ENCODE measurements at regions not wholly inside any gene's neighbourhood (a gene's known extent, or its start where the extent isn't known, plus 50 kb on each side); places are given as distances from the start of the nearest gene placed in this dataset.

DNA sequence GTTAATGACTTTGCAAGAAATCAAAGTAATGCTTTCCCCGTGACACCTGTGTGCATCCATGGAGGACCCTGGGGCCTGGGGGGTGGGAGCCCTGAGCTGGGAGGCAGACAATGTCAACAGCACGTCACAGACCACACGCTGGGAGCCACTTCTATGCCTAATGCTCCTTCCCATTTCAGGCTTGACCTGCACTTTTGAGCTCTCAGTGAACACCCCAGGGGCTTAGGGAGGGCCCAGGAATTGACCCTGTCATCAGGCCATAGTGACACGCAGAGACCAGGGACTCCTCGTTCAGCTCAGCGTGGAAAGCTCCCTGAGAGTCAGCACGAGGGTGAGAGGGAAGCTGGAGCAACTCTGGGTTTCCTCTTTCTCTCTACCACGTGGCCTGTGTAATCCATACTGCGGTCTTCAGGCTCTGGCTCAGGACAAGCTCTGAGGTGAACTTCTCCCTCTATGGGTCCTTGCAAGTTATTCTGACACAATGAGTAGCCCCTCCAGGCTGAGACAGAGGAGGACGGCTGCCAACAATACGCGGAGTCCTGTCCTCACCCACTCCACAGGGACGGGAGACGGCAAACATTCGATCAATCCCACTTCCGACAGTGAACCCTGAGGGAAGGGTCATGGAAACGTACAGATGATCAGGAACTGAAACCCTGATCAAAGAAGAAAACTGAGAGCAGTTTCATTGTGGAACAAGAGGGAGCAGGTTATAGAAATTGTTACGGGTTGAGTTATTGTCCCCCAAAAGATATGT is 130.8 kb upstream of the IRX4 start:
- in situ Hi-C loops (cut with HindIII; ENCODE audit: low sequenced_read_pairs) = no loop called here

DNA sequence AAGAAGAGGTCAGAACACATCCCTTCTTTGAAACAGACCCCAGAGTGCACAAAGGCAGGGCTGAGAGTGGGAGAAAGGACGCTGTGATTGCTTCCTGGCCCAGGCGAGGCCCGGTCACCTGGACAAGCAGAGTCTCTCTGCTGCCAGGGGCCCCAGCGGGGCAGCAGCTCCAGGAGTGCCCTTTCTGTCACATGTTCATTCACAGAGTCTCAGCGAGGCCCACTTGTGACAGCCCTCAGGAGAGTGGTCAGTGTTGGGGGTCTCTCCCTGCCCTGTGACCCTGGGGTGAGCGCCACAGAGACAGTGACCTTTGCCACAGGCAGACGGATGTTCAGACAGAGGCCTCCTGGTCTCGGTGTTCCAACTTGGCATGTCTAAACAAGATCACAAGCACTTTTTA is 130.2 kb upstream of the IRX4 start:
- in situ Hi-C loops (cut with HindIII; ENCODE audit: low sequenced_read_pairs) = no loop called here

DNA sequence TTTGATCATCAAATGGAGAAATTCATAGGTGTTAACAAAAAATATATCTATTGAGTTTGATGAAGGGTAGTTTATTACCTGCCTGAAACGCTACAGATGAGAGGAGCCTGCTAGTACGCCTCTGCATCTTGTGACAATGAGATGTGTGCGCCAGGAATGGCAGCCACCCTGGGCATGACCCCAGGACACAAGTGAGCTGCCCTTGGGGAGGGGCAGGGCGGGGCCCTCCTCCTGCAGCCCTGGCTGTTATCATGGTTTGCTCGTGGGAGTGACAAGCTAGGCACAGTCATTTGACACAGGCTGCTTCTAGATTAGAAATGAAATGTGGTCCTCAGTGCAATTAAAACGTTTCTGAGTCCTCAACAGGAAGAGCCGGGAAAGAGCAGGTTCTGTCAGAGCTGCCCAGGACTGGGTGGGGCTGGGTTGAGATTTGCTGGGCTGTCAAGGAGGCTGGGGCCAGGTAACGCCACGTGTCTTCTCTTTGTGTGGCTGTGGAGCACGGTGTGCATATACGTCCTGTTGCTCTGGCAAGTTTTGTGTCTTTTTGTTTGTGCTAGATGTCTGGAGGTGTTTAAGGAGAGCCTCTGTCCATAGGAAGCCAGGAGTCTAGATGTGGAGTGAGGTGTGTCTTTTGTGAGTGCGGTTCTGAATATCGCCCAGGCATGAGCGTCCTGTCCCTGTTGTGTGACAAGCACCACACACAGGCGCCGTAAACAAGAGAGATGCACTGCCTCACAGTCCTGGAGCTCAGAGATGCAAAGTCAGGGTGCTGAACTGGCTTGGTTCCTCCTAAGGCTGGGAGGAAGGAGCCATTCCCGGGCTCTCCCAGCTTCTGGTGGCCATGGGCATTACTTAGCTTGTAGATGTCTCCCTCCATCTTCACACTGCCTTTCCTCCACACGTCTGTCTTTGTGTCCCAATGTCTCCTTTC is 129.0 kb upstream of the IRX4 start:
- in situ Hi-C loops (cut with HindIII; ENCODE audit: low sequenced_read_pairs) = no loop called here

DNA sequence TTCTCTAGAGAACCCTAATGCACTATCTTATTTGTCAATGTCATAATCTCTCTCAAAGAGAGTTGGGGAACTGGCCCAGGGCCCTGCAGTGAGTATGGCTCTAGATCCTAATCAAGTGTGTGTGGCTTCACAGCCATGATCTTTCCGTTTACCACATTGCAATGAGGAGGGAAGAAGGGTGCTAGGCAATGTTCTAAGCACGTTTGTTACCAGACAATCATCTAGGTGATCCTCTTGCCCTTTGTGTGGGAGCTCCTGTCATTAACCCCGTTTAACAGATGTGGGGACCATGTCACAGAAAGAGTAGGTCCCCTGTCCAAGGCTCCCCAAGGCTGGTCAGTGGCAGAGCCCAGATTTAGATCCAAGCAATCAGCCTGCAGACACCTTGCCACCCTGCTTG is 128.2 kb upstream of the IRX4 start:
- in situ Hi-C loops (cut with HindIII; ENCODE audit: low sequenced_read_pairs) = no loop called here

DNA sequence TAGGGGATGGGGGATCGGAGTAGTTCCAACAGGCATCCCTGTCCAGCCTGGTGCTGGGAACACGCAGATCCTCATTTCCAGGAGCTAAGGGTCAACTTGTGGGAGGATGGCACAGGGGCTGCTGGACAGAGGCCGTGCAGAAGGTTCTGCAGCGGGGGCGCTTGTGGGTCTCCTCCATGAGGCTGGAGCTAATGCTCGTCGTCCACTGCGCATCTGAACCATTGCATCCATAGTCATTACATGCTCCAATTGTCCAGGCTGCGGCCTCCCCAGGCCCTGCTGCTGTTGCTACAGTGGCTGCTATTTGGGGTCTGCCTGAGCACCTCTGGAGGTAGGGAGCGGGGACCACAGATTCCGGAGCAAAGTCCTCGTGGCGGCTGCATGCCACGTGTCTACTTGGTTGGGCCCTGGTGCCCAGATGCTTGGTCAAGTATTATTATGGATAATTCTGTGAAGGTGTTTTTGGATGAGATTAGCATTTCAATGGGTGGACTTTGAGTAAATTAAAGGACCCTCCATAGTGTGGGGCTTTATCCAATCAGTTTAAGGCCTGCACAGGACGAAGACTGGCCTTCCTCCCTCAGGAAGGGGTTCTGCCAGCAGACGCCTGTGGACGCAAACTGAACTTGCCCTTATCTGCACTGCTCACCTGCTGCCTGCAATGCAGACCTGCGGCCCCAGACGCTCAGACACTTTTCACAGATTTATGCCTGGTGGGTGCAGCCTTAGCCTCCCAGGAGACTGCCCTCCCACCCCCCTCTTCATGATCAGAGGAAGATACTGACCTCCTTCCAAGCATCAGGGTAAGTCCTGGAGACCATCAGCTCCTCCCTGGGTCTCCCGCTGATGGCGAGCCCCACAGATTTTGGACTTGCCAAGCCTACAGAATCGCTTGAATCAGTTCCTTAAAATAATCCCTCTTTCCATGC is 127.5 kb upstream of the IRX4 start:
- in situ Hi-C loops (cut with HindIII; ENCODE audit: low sequenced_read_pairs) = no loop called here

DNA sequence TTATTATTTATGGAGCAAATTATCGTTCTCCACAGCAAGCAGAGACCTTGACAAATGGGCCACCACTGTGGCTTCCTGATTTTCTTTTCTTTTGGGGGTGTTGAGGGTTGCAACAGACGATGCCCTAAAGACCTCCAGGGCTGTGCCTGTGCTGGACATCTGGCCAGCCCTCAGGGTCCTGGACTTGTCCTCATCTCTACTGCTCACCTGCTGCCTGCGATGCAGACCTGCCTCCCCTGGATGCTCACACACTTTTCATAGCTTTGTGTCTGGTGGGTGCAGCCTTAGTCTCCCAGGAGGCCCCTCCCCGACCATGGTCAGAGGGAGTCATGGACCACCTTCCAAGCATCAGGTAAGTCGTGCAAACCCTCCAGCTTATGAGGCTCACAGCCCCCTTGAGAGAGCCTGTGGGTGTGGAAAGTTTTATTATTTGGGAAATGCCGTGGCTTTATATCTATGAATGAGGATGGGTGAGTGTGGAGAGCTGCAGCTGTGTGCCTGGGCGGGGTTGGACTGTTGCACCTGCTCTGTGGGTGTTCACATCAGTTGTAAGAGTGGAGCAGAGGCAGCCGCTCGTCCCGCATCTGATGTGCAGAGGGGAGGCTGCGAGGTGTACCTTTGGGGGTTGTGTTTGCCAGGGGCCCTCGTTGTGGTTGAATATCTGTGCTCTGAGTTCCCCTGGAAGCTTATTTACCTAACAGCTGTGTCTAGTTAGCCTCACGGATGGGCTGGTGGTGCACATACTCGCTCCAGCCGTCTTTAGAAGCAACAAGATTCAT is 126.3 kb upstream of the IRX4 start:
- in situ Hi-C loops (cut with HindIII; ENCODE audit: low sequenced_read_pairs) = no loop called here

DNA sequence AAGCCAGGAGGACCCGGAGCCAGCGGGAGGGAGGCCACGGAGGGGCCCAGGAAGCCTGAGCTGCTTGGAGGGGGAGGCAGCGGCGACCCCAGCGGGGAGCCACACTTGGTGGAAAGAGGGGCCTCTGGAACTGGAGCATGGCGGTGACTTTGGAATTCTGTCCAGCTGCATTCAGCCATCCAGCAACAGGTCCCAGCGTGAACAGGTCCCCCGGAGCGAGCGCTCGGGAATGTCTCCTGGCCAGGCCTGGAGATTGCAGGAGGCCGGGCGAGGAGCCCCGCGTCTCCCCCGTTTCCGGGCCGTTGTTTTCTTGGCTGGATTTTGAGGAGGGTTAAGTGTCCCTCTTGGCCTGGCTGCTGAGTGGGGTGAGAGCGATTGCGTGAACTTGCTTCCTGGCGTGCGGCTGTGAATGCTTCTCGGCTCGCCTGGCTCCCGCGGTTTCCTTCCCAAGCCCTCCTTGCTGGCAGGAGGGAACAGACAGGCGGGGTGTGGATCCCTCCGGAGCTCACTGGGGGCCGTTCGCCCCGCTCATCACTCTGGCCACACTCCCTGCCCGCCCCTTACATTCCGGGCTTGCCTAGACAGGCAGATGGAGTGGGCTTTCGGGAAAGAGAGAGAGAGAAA is 125.3 kb upstream of the IRX4 start:
- in situ Hi-C loops (cut with HindIII; ENCODE audit: low sequenced_read_pairs) = no loop called here

DNA sequence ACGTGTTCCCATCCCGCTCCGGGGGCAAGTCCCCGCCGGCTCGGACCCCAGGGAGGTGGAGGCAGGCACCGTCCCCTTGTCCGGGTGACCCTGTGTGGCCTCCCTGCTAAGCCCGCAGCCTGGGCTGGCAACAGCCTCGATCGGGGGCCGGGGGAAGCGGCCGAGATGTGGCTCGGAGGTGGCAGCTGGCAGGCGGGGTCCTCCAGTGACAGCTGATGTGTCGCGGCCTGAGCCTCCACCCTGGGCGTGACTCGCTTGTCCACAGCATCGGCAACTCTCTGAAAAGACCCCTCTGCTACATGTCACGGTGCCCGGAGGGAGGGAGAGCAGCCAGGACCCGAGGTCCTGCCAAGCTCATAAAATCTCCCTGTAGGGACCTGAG is 124.8 kb upstream of the IRX4 start:
- in situ Hi-C loops (cut with HindIII; ENCODE audit: low sequenced_read_pairs) = no loop called here

DNA sequence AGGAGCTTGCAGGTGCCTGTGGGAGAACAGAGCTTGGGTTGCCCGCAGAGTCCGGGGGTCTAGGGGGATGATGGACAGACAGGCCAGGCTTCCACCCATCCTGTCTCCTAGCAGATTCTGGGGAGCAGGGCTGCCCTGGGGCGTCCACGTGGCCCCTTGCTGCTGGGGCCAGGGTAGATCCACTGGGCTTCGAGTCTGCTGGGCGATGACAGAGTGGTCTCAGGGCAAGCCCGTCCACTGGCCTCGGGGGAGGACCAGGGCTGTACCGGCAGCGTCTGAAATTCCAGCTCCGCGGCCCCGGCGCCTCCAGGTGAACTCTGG is 124.2 kb upstream of the IRX4 start:
- in situ Hi-C loops (cut with HindIII; ENCODE audit: low sequenced_read_pairs) = no loop called here

DNA sequence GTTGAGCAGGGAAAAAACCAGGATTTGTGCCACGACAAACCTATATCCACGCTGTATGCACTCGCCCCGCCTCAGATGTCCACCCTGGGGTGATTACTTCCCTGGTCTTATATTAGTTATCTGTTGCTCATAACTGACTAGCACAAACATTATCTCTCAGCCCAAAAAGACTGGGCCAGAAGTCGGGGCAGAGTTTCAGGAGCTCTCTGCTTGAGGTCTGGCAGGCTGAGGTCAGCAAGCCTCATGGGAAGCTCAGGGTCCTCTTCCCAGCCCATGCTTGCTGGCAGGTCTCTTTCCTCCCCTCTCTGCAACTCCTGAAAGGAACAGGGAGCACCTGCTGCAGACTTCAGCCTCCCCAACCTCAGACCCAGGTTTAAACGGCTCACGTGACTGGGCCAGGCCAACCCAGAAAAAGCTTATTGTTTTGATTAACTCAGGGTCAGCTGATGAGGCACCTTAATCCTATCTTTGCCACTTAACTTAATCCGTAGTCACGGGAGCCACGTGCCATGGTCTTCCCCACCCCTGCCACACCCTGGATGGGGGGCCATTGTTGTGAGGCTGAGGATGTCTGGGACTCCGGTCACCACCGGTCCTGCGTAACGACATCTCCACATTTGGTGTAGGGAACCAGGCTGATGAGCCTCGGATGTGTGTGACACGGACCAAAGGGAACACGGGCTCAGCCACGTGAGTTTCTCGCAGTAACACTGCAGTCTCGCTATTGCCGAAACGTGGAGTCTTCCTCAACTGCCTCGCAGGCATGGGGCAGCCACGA is 123.7 kb upstream of the IRX4 start:
- in situ Hi-C loops (cut with HindIII; ENCODE audit: low sequenced_read_pairs) = no loop called here

DNA sequence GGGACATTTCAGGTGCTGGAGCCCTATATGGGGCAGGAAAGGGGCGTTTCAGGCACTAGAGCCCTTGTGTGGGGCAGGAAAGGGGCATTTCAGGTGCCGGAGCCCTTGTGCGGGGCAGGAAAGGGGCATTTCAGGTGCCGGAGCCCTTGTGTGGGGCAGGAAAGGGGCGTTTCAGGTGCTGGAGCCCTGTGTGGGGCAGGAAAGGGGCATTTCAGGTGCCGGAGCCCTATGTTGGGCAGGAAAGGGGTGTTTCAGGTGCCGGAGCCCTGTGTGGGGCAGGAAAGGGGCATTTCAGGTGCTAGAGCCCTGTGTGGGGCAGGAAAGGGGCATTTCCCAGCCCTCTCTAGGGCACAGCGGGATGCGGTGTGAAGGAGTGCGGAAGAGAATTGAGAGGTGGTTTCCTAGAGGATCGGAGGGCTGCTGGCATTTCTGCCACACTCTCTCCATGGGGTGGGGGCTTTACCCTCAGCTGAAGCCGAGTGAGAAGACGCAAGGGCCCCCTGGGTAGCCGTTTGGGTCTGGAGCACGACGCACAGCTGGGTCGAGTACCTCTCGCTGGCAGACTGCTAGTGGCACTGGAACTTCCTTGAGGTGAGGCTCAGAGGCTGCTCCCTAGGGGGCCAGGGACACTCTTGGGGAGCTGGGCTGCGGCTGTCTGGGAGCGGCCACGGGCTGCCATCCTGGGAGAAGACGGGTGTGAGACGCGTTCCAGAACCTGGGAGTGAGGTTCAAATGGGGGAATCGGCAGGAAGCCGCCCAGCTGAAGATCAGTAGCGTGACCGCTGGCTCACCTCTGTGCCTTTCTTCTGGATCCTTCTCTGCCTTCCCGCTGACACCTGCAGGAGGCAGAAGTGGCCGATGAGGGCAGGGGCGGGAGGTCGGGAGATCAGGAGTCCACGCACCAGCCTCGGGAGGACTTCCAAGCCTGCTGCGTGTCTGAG is 122.6 kb upstream of the IRX4 start:
- in situ Hi-C loops (cut with HindIII; ENCODE audit: low sequenced_read_pairs) = no loop called here

DNA sequence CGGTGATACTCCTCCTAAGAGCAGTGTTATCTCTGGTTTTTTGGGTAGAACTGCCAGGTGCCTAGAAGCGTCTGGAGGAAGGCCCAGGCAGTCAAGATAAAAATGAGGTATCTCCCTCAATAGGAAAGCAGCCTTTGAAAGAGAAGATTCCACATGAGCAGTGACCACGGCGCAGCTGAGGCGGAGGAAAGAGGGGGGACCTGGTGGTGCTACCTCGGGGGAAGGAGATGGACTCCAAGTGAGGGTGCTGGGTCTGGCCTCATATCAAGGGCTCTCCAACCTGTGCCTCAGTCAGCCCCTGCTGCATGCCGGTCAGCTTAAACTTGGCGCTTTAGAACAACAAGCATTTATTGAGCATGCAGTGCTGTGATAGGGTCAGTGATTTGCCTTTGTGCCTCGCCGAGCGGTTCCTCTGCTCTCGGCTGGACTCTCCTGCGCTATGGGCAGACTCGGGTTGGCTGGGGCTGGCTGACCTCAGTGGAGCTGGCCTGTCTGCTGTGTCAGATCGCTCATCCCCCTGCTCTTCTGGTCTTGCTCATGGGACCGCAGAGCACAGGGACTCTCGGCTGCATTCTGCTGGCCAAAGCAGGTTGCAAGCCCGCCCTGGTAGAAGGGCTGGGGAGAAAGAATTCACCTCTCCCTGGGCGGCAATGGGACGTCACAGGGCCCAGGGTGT is 121.1 kb upstream of the IRX4 start:
- in situ Hi-C loops (cut with HindIII; ENCODE audit: low sequenced_read_pairs) = no loop called here

DNA sequence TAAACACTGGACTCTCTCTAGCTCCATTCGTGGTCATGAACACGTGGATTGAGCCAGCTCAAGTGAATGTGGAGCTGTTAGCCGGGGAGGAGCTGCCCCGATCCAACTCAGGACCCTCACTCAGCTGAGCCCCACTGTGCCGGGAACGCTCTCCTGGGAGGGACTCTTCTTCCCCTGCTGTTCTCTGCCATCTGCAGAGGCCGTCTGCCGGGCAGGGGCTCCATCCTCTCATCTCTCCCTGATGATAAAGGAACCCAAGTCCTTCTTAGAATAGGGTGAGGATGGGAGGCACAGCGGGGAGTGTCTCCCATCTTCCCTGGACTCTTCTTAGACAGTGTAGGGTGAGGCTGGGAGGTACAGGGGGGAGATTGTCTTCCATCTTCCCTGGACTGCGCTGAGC is 120.5 kb upstream of the IRX4 start:
- in situ Hi-C loops (cut with HindIII; ENCODE audit: low sequenced_read_pairs) = no loop called here

DNA sequence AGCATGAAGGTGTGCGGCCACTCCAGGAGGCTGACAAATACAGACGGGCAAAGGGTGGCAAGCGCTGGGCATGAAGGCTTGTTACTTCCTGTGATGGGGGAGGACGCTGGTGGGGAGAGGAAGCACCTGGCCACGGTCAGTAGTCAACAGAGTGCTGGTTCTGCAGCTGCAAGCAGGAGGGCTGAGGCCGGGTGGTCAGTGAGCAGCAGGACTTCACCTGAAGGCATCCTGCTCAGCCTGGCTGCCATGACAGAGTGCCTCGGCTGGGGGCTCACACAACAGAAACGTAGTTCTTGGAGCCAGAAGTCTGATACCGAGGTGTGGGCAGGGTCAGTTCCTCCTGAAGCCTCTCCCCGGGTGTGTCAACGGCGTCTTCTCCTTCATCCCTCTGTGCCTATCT is 118.6 kb upstream of the IRX4 start:
- in situ Hi-C loops (cut with HindIII; ENCODE audit: low sequenced_read_pairs) = no loop called here

DNA sequence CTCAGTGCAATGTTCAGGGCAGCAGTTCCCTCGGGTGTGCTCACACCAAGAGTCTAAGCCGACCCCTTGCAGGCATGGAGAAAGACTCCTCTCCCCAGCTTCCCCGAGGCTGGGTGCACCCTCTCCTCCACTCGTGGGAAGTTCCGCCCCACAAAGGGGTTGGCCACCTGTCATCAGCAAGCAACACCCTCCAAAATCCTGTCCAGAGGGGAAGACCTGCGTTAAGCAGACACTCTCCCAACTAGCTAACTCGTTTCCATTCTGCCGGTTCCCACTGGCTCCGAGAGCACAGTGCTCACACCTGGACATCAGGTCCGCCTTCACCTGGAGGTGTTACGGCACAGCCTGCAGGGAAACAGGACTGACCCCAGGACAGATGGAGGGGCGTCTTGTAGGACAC is 117.9 kb upstream of the IRX4 start:
- in situ Hi-C loops (cut with HindIII; ENCODE audit: low sequenced_read_pairs) = no loop called here

DNA sequence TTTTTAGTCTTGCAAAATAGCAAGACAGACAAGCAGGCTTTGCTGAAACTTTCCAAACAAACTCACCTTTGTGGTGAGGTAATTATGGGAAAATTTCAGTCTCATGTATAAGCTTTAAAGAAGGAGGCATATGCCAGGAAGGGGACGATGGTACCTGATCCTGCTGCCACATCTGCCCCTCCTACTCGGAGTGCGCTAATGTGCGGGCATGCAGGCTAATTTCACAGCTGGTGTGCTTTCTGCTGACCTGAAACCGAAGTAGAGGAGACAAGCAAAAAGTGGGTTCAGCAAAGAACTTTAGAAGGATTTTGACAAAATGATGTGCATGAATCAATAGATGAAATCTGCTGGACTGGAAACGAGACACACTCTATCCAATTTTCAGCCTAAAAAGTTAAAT is 117.1 kb upstream of the IRX4 start:
- in situ Hi-C loops (cut with HindIII; ENCODE audit: low sequenced_read_pairs) = no loop called here

DNA sequence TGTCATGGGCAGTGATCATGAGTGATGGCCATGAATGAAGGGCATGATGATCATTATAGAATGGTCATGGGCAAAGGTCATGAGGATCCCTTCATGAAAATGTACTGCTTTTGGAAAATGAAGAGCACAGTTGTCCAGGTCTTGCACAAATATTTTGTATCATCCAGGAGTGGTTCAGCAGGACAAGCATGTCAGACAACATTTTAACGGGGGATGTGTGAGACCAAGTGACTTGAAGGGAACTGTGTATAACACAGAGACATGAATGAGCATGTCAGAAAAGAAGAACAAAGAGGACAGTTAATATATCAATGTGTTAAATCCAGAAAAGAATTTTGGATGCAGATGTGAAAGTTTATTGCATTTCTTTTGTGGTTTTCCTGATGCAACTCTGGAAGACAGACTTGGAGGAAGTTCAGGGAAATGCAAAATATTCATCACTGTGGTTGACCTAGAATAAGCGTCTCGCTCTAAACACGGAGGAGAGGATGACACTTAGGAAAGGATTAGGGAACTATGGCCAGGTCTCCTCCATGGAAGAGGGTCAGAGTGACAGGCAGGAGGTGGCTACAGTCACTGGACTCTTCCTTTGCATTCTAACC is 116.1 kb upstream of the IRX4 start:
- in situ Hi-C loops (cut with HindIII; ENCODE audit: low sequenced_read_pairs) = no loop called here

DNA sequence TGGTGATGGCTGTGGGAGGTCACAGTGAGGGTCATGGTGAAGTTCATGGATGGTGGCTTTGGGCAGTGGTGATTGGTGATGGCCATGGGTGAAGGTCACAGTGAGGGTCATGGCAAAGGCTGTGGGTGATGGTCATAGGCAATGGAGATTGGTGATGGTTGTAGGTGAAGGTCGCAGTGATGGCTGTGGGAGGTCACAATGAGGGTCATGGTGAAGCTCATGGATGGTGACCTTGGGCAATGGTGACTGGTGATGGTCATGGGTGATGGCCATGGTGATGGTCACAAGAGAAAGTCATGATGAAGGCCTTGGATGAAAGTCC is 115.6 kb upstream of the IRX4 start:
- in situ Hi-C loops (cut with HindIII; ENCODE audit: low sequenced_read_pairs) = no loop called here
